ENCODE measurements at regions not wholly inside any gene's neighbourhood (a gene's known extent, or its start where the extent isn't known, plus 50 kb on each side); places are given as distances from the start of the nearest gene placed in this dataset.

- Histone ChIP-seq H3K27me3 (ENCODE audit: control insufficient read depth, insufficient read depth, low read length) (no peaks in the 10 kb centered on the region), H3K9ac (ENCODE audit: low read depth, low read length) (no peak overlapping the region), H3K9me3 (ENCODE audit: control insufficient read depth, insufficient read depth, low read length) (no peaks in the 10 kb centered on the region), H3K36me3 (ENCODE audit: control insufficient read depth, insufficient read depth, low read length) (no peaks in the 10 kb centered on the region), H3K4me1 (ENCODE audit: control insufficient read depth, insufficient read depth, low read length) (no peaks in the 10 kb centered on the region), H3K4me3 (ENCODE audit: low read depth, low read length) (no peak overlapping the region)
These were observed 63.4 kb upstream of the MYL2 start for GRCh38 chr12:110983811-110984210.

GRCh38 chr12:110972866-110973265 is 52.5 kb upstream of the MYL2 start:
- no peaks in the 10 kb centered on the region for H3K27me3 ChIP-seq (ENCODE audit: control insufficient read depth, insufficient read depth, low read length)
- no peaks in the 10 kb centered on the region for H3K4me1 ChIP-seq (ENCODE audit: control insufficient read depth, insufficient read depth, low read length)
- no peak overlapping the region for H3K9ac ChIP-seq (ENCODE audit: low read depth, low read length)
- H3K36me3 ChIP-seq (ENCODE audit: control insufficient read depth, insufficient read depth, low read length) = no peaks in the 10 kb centered on the region
- H3K9me3 ChIP-seq (ENCODE audit: control insufficient read depth, insufficient read depth, low read length) = no peaks in the 10 kb centered on the region
- no peak overlapping the region for H3K4me3 ChIP-seq (ENCODE audit: low read depth, low read length)

- H3K27me3 ChIP-seq (ENCODE audit: control insufficient read depth, insufficient read depth, low read length) = no peaks in the 10 kb centered on the region
- H3K9me3 ChIP-seq (ENCODE audit: control insufficient read depth, insufficient read depth, low read length) = no peaks in the 10 kb centered on the region
- H3K4me3 ChIP-seq (ENCODE audit: low read depth, low read length) = no peak overlapping the region
- H3K4me1 ChIP-seq (ENCODE audit: control insufficient read depth, insufficient read depth, low read length) = no peaks in the 10 kb centered on the region
- H3K36me3 ChIP-seq (ENCODE audit: control insufficient read depth, insufficient read depth, low read length) = no peaks in the 10 kb centered on the region
- H3K9ac ChIP-seq (ENCODE audit: low read depth, low read length) = no peak overlapping the region
These were observed 51.6 kb upstream of the MYL2 start for GRCh38 chr12:110971936-110972335.

DNA sequence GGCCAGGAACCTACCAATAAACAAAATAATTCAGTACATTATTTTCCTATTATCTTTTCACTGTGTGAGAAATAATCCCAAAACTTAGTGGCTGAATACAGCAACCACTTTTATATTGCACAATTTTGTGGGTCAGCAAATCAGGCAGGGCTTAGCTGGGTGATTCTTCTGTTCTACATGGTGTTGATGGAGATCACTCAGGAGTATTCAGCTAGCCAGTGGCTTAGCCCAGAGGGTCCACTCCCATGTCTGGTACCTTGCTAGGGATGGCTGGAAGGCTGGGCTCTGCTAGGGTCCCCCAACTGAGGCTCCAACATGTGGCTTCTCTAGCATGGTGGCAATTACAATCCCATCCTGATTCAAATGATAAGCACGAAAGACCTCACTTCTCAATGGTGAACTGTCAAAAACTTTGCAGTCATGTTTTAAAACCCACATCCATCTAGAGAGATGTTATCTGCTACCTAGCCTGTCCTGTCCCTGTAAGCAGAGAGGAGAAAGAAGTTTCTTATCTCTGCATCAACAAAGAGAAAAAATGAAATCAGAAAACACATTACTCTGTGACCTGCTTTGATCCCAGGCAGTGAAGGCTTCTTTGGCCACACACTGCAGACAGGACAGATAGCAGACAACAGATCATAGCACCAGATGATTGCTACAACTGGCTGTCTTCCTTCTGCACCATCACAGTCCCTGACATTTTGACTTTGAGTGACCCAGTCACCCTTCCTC is 51.0 kb upstream of the MYL2 start:
- Histone ChIP-seq H3K27me3 (ENCODE audit: control insufficient read depth, insufficient read depth, low read length) (no peaks in the 10 kb centered on the region), H3K9me3 (ENCODE audit: control insufficient read depth, insufficient read depth, low read length) (no peaks in the 10 kb centered on the region), H3K4me3 (ENCODE audit: low read depth, low read length) (no peak overlapping the region), H3K9ac (ENCODE audit: low read depth, low read length) (no peak overlapping the region), H3K36me3 (ENCODE audit: control insufficient read depth, insufficient read depth, low read length) (no peaks in the 10 kb centered on the region), H3K4me1 (ENCODE audit: control insufficient read depth, insufficient read depth, low read length) (no peaks in the 10 kb centered on the region)

Measured in iPS-15b (cell line).